OCI-LY7 (cell line): ENCODE measurements at regions not wholly inside any gene's neighbourhood (a gene's known extent, or its start where the extent isn't known, plus 50 kb on each side); places are given as distances from the start of the nearest gene placed in this dataset. TPM values are rescaled to one million over a fixed set of nuclear protein-coding genes. Genes with fewer than 3 reads are reported as not detected.

Source experiments
- BruUV-seq: library from RNA; stranded (reverse); fragments of 400-500 nt; replicated peaks from 2 replicates; lab custom pipeline; 2021; lab: Mats Ljungman, UMichigan
- CTCF ChIA-PET: fragments of 300-600 bp; sonication (Branson Sonifier 250); formaldehyde crosslinking; loops from one replicate; lab custom pipeline; 2022; ENCODE audit warnings: antibody characterized with exemption; ENCODE audit not compliant: unreplicated experiment; lab: Charles Lee
- POLR2A ChIA-PET: fragments of 300-600 bp; sonication (Branson Sonifier 250); formaldehyde crosslinking; loops from one replicate; lab custom pipeline; 2022; ENCODE audit warnings: antibody characterized with exemption; lab: Charles Lee
- DNase-seq: peaks from one replicate; pipeline ENCODE4 v3.0.0-alpha.2; 2015; ENCODE audit warnings: low spot score
- H2AFZ ChIP-seq: fragments of 200-600 bp; sonication (generic), shearing (Covaris generic); 2 replicates; pipeline ENCODE4 v1.6.1; 2014; ENCODE audit warnings: mild to moderate bottlenecking, antibody characterized with exemption, low read length, moderate library complexity
- H3K27ac ChIP-seq: fragments of 200-600 bp; sonication (generic); 2 replicates; pipeline ENCODE4 v1.5.1; 2014; ENCODE audit warnings: mixed run types, low read depth, mild to moderate bottlenecking, moderate library complexity, low read length, inconsistent platforms; ENCODE audit not compliant: poor library complexity, severe bottlenecking
- H3K36me3 ChIP-seq: fragments of 200-600 bp; sonication (generic); 2 replicates; pipeline ENCODE4 v1.6.1; 2014; ENCODE audit warnings: mild to moderate bottlenecking, antibody characterized with exemption, low read length, moderate library complexity, mixed read lengths; ENCODE audit not compliant: insufficient read depth
- H3K4me1 ChIP-seq: fragments of 200-600 bp; sonication (generic); 2 replicates; pipeline ENCODE4 v1.5.1; 2014; ENCODE audit warnings: mild to moderate bottlenecking, low read length; ENCODE audit not compliant: insufficient read depth, poor library complexity, severe bottlenecking
- H3K4me2 ChIP-seq: fragments of 200-600 bp; sonication (generic); 2 replicates; pipeline ENCODE4 v1.6.1; 2014; ENCODE audit warnings: mild to moderate bottlenecking, low read length
- H3K4me3 ChIP-seq: fragments of 200-600 bp; sonication (generic); 2 replicates; pipeline ENCODE4 v1.5.1; 2014; ENCODE audit warnings: mild to moderate bottlenecking, low read depth, low read length; ENCODE audit not compliant: poor library complexity, severe bottlenecking
- H3K79me2 ChIP-seq: fragments of 200-600 bp; sonication (generic); 2 replicates; pipeline ENCODE4 v1.6.1; 2016; ENCODE audit warnings: low read depth, mild to moderate bottlenecking, low read length, moderate library complexity, mixed read lengths; ENCODE audit not compliant: insufficient read depth
- H3K9me2 ChIP-seq: fragments of 200-600 bp; sonication (generic); 2 replicates; pipeline ENCODE4 v1.6.1; 2016; ENCODE audit warnings: mild to moderate bottlenecking, low read length, mixed read lengths; ENCODE audit not compliant: insufficient read depth
- H3K9me3 ChIP-seq: fragments of 200-600 bp; sonication (generic); 2 replicates; pipeline ENCODE4 v1.6.1; 2014; ENCODE audit warnings: mild to moderate bottlenecking, mixed run types, low read length, mixed read lengths
- H4K20me1 ChIP-seq: fragments of 200-600 bp; sonication (generic); 2 replicates; pipeline ENCODE4 v1.6.1; 2014; ENCODE audit warnings: mild to moderate bottlenecking, antibody characterized with exemption, low read length, moderate library complexity, mixed read lengths; ENCODE audit not compliant: insufficient read depth
- CTCF ChIP-seq: fragments of 200-600 bp; sonication (generic); conservative IDR thresholded peaks from 2 replicates; pipeline ENCODE4 v1.5.1; 2014; ENCODE audit warnings: mild to moderate bottlenecking, antibody characterized with exemption, low read length, moderate library complexity, mixed read lengths
- EZH2phosphoT487 ChIP-seq: fragments of 200-600 bp; sonication (generic); IDR thresholded peaks from 2 replicates; pipeline ENCODE4 v1.6.1; 2018; ENCODE audit warnings: low read depth, borderline replicate concordance, mild to moderate bottlenecking, mixed run types, antibody characterized with exemption, low read length, moderate library complexity, mixed read lengths
- intact Hi-C: fragments of 100-400 bp; cut with micrococcal nuclease; formaldehyde crosslinking; loops from one replicate; pipeline ENCODE4 v1.10.0; 2022; ENCODE audit not compliant: unreplicated experiment
- small RNA-seq: library from RNA; depleted of rRNA; stranded (forward); fragments of <200 nt; gene quantifications from one replicate; pipeline ENCODE3, GENCODE V24; 2014

- no TSS peak for BruUV-seq
- ChIA-PET POLR2A (no interaction called here), CTCF (no interaction called here)
- intact Hi-C loops = no loop called here
- DNase-seq = no peak
- H3K4me3 ChIP-seq = no peak overlapping the region
- H3K9me2 ChIP-seq = no peaks in the 10 kb centered on the region
- H3K36me3 ChIP-seq = no peaks in the 10 kb centered on the region
- no peaks in the 10 kb centered on the region for H3K79me2 ChIP-seq
- H3K27ac ChIP-seq = no peak overlapping the region
- no peak overlapping the region for H3K4me2 ChIP-seq
- TF ChIP-seq CTCF = no peak
- no peak for TF ChIP-seq EZH2phosphoT487
- no peak overlapping the region for H2AFZ ChIP-seq
- no peaks in the 10 kb centered on the region for H4K20me1 ChIP-seq
- no peaks in the 10 kb centered on the region for H3K9me3 ChIP-seq
- H3K4me1 ChIP-seq = no peaks in the 10 kb centered on the region
These were observed 56.6 kb upstream of the CELF2 start for GRCh38 chr10:10961072-10961471.

GRCh38 chr10:10967029-10967428 lies 50.6 kb upstream of the CELF2 start:
- no TSS peak for BruUV-seq
- Histone ChIP-seq H3K9me2 (no peaks in the 10 kb centered on the region), H3K9me3 (no peaks in the 10 kb centered on the region), H3K79me2 (no peaks in the 10 kb centered on the region), H3K27ac (no peak overlapping the region), H2AFZ (no peak overlapping the region), H3K4me1 (no peaks in the 10 kb centered on the region), H3K36me3 (no peaks in the 10 kb centered on the region), H3K4me3 (no peak overlapping the region), H4K20me1 (no peaks in the 10 kb centered on the region), H3K4me2 (no peak overlapping the region)
- intact Hi-C loops = no loop called here
- ChIA-PET CTCF (no interaction called here), POLR2A (no interaction called here)
- TF ChIP-seq CTCF (no peak), EZH2phosphoT487 (no peak)
- DNase-seq = no peak

GRCh38 chr10:10967581-10968256 lies 50.0 kb upstream of the CELF2 start:
- Histone ChIP-seq H3K36me3 (no peaks in the 10 kb centered on the region), H3K79me2 (no peaks in the 10 kb centered on the region), H3K9me3 (no peaks in the 10 kb centered on the region), H4K20me1 (no peaks in the 10 kb centered on the region), H3K4me3 (no peak overlapping the region), H3K27ac (no peak overlapping the region), H3K9me2 (no peaks in the 10 kb centered on the region), H2AFZ (no peak overlapping the region), H3K4me2 (no peak overlapping the region), H3K4me1 (no peaks in the 10 kb centered on the region)
- no peak for DNase-seq
- ChIA-PET CTCF (no interaction called here), POLR2A (no interaction called here)
- BruUV-seq = no TSS peak
- intact Hi-C loops = no loop called here
- no peak for TF ChIP-seq CTCF
- no peak for TF ChIP-seq EZH2phosphoT487

Small RNAs in the stretch of these regions (small RNA-seq; reads per million reads assigned to genes)
- gene AC025946.2 (not detected), gene AL355333.1 (not detected), gene CUX2P1 (not detected), gene RF00019 (not detected), gene RNA5SP299 (0.42 reads per million)
